Retinal pigment epithelial cell (primary cell): ENCODE measurements at regions not wholly inside any gene's neighbourhood (a gene's known extent, or its start where the extent isn't known, plus 50 kb on each side); places are given as distances from the start of the nearest gene placed in this dataset.

Source experiments
- DNase-seq: peaks from one replicate; pipeline ENCODE4 v3.0.0-alpha.2; 2010; ENCODE audit warnings: low read depth
- H3K4me3 ChIP-seq: 2 replicates; pipeline ENCODE4 v1.5.1; 2011; ENCODE audit warnings: mild to moderate bottlenecking, low read length, control low read depth, moderate library complexity
- TF ChIP-seq, protein P1 (sequence below): conservative IDR thresholded peaks from 2 replicates; pipeline ENCODE4 v1.5.1; 2011; ENCODE audit warnings: low read depth, low read length, control low read depth, inconsistent platforms

DNA sequence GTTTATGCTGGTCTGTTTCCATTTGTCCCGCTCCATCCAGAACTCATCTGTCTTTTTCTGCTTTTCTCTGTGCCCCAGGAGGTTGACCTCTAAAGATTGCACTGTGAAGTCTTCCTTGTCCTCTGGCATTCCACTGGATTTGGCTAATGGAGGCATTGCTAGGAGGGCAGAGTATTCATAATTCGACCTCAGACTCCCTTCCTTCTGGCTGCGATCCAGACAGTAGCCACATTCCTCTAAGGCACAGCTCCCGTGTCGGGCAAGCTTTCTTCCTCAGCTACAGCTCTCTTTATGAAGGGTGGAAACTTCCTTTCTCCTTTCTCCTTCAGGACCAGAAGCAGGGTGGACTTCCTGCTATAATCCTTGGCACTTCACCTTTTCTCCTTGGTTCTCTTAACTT is 175.9 kb downstream of the BAMBI start:
- TF ChIP-seq, protein P1, sequence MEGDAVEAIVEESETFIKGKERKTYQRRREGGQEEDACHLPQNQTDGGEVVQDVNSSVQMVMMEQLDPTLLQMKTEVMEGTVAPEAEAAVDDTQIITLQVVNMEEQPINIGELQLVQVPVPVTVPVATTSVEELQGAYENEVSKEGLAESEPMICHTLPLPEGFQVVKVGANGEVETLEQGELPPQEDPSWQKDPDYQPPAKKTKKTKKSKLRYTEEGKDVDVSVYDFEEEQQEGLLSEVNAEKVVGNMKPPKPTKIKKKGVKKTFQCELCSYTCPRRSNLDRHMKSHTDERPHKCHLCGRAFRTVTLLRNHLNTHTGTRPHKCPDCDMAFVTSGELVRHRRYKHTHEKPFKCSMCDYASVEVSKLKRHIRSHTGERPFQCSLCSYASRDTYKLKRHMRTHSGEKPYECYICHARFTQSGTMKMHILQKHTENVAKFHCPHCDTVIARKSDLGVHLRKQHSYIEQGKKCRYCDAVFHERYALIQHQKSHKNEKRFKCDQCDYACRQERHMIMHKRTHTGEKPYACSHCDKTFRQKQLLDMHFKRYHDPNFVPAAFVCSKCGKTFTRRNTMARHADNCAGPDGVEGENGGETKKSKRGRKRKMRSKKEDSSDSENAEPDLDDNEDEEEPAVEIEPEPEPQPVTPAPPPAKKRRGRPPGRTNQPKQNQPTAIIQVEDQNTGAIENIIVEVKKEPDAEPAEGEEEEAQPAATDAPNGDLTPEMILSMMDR: no peak
- H3K4me3 ChIP-seq: no peak overlapping the region
- DNase-seq: peak; percentile 55

DNA sequence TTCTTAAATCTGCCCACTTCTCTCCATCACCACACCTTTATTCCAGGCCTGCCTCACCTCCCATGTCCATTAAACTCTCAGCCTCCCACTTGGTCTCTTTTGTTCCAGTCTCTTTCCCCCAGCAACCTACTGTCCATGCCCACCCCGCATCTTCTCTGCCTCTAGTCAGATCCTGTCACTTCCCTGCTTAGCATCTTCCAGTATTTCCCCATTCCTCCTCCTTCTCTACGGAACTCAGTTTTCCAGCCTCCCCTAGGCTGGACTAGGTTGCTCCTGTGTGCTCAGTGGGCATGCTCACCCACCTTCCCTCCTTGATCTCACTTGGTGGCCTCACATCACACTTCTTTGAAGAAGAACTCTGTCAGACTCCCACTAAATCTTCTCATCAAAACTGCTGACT is 179.8 kb downstream of the BAMBI start:
- H3K4me3 ChIP-seq: no peak overlapping the region
- no peak for DNase-seq
- TF ChIP-seq, protein P1: no peak

DNA sequence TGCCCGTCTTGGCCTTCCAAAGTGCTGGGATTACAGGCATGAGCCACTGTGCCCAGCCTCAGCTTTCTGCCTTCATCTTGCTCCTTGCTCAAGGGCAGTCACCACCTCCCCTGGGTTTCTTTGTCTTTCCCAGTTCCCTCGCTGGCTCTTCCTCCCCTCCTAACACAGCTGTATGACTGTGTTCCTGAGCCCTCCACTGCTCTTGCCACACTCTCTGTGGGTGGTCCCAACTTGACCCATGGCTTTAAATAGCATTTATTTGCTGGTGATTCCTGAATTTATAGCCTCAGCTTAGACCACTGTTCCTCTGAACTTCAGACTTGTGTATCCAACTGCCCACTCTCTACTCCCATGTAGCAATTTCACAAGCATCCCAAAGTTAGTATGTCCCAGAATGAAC is 181.3 kb downstream of the BAMBI start:
- TF ChIP-seq, protein P1: no peak
- no peak for DNase-seq
- no peak overlapping the region for H3K4me3 ChIP-seq

DNA sequence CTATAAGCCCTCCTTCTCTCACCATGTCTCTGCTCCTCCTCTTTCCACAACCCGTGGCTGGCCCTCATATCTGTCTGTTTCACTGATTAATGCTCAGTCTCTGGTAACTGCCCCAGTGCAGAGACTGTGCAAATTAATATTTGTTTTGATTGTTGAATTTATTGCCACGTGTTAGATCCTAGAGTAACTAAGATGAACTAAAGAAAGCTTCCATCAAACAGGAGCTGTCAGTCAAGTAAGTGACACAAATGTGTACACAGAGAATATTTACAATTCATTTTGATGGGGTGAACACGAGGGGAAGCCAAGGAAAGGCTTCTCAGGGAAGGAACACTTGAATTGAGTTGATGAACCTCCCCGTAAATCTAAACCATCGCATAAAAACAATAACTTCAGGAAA is 182.5 kb downstream of the BAMBI start:
- TF ChIP-seq, protein P1: no peak
- H3K4me3 ChIP-seq: no peak overlapping the region
- DNase-seq: no peak

DNA sequence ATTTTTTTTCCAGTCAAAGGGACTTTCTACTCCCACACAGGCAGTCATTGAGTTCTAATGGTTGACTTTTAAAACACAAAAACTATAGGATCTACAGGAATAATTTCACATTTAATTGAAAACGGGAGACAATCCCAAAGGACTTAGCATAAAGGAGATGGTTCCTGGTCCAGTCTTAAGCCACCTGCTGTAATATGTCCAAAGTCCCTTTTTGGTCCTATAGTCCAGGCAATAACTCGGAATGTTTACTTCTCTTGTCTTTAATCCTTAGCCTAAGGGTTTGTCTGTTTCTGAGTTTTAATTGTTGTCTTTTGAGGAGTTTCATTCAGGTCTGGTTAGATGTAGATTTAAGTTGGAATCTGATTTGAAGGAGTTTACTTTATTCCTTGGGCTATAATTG is 184.9 kb downstream of the BAMBI start:
- H3K4me3 ChIP-seq: no peak overlapping the region
- DNase-seq: no peak
- TF ChIP-seq, protein P1: no peak

DNA sequence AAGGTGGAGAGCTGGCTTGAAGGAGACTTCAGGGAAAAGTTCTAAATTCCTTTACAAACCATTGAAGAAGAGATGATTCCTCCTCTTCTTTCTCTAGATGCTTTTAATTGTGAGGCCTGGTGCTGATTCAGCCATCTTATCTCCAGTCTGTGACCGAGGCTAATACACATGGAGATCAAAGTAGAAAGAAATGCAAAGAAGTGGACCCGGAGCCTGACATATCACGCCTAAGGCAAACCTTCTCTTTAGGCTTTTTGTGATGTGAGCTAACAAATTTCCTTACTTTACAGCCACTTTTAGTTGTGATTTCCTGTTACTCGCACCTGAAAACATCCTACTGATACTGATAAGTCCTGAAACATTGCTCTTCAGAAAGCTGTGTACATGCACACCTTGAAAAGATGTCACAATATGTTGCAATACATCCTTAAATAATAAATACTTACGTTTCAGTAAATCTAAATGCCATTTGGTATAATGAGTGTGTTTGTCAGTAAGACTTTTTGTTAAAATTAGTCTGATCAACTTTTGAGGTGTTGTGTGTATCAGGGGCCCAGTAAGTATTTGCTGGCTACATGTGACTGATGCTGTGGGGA is 192.4 kb downstream of the BAMBI start:
- no peak for DNase-seq
- H3K4me3 ChIP-seq: no peak overlapping the region
- TF ChIP-seq, protein P1: no peak

DNA sequence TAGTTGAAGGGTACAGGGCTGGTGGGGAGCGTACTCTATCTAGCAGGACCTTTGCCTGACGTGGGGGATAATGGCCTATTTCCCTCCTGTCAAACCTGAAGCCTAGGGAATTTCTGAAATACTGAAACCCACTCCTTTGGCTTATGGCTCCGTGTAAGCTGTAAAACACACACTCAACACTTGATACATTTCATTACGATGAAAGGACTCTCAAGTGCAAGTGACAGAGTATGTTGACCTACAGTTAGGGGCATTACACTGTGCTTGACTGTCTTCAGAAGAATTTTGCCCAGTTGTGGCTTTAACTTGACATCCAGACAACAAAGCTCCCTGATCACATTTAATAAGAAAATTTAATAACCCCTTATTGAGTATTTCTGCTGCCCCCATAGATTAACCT is 194.3 kb downstream of the BAMBI start:
- TF ChIP-seq, protein P1: no peak
- no peak for DNase-seq
- no peak overlapping the region for H3K4me3 ChIP-seq
